HCT116 (cell line): ENCODE measurements at regions not wholly inside any gene's neighbourhood (a gene's known extent, or its start where the extent isn't known, plus 50 kb on each side); places are given as distances from the start of the nearest gene placed in this dataset.

Source experiments
- ATAC-seq: fragments of 200-7000 bp; cut with Tn5 transposase; 2 replicates; pipeline ENCODE4 v1.9.1; 2020; ENCODE audit warnings: mild to moderate bottlenecking, moderate library complexity
- BruUV-seq: library from RNA; stranded (reverse); fragments of 400-500 nt; replicated peaks from 2 replicates; lab custom pipeline; 2021; lab: Mats Ljungman, UMichigan
- CTCF ChIA-PET: fragments of 300-600 bp; sonication (Branson Sonifier 250); formaldehyde crosslinking; loops from one replicate; lab custom pipeline; 2021; ENCODE audit warnings: antibody characterized with exemption; lab: Charles Lee
- POLR2A ChIA-PET: fragments of 300-600, 350-600 bp; sonication (Branson Sonifier 250); formaldehyde crosslinking; loops from one replicate; lab custom pipeline; 2021; ENCODE audit warnings: antibody characterized with exemption; lab: Charles Lee
- RAD21 ChIA-PET, 2 experiments: fragments of 300-600 bp; sonication (Branson Sonifier 250); formaldehyde crosslinking; loops; one replicate each; lab custom pipeline; 2023; ENCODE audit warnings: low total read pairs in 2 of 2; ENCODE audit not compliant: uncharacterized antibody in 2 of 2, unreplicated experiment in 2 of 2, low non-redundant PET in 1 of 2; lab: Charles Lee
- DNase-seq: peaks from one replicate; pipeline ENCODE4 v3.0.0-alpha.2; 2010; ENCODE audit warnings: low read depth, low spot score
- H2AFZ ChIP-seq: fragments of 200-600 bp; shearing (Covaris generic), sonication (generic); 2 replicates; pipeline ENCODE4 v1.6.1; 2017; ENCODE audit warnings: low read depth, mixed run types, mixed read lengths, antibody characterized with exemption, low read length; ENCODE audit not compliant: poor library complexity, severe bottlenecking
- H3K27ac ChIP-seq: 2 replicates; pipeline ENCODE4 v1.5.1; 2012; ENCODE audit warnings: low read depth, low read length
- H3K27me3 ChIP-seq: fragments of 200-600 bp; sonication (generic); 2 replicates; pipeline ENCODE4 v1.6.1; 2016; ENCODE audit warnings: mixed run types, low read length, mixed read lengths; ENCODE audit not compliant: insufficient read depth
- H3K36me3 ChIP-seq, 2 experiments: fragments of 200-500 bp in 1 of 2; fragments of 200-600 bp in 1 of 2; sonication (Bioruptor generic) in 1 of 2; sonication (generic) in 1 of 2; 2 replicates each; pipeline versions ENCODE4 v1.5.1 to v1.6.1; 2014 to 2016; ENCODE audit warnings: low read length in 2 of 2, inconsistent platforms in 1 of 2, mixed read lengths in 1 of 2, mixed run types in 1 of 2; ENCODE audit not compliant: insufficient read depth in 2 of 2, control insufficient read depth in 1 of 2
- H3K4me1 ChIP-seq, 2 experiments: fragments of 200-600 bp in 1 of 2; sonication (generic) in 1 of 2; 2 replicates each; pipeline versions ENCODE4 v1.5.1 to v1.6.1; 2012 to 2017; ENCODE audit warnings: low read length in 2 of 2, inconsistent platforms in 1 of 2, mild to moderate bottlenecking in 1 of 2, mixed read lengths in 1 of 2, mixed run types in 1 of 2, moderate library complexity in 1 of 2; ENCODE audit not compliant: insufficient read depth in 2 of 2, control insufficient read depth in 1 of 2
- H3K4me2 ChIP-seq: fragments of 200-600 bp; sonication (generic); 2 replicates; pipeline ENCODE4 v1.6.1; 2017; ENCODE audit warnings: mixed run types, low read length, mixed read lengths
- H3K4me3 ChIP-seq, 2 experiments: fragments of 200-600 bp in 1 of 2; sonication (generic) in 1 of 2; replicated peaks in 1 of 2; 2 replicates each; pipeline ENCODE4 v1.5.1; 2011 to 2016; ENCODE audit warnings: low read length in 2 of 2, control low read depth in 1 of 2, low read depth in 1 of 2, mild to moderate bottlenecking in 1 of 2, mixed read lengths in 1 of 2, mixed run types in 1 of 2
- H3K79me2 ChIP-seq: fragments of 200-600 bp; sonication (generic); 2 replicates; pipeline ENCODE4 v1.6.1; 2017; ENCODE audit warnings: mild to moderate bottlenecking, mixed run types, low read length, moderate library complexity, mixed read lengths; ENCODE audit not compliant: insufficient read depth
- H3K9ac ChIP-seq: fragments of 200-600 bp; sonication (generic); 2 replicates; pipeline ENCODE4 v1.6.1; 2016; ENCODE audit warnings: low read length, mixed read lengths
- H3K9me2 ChIP-seq: fragments of 200-600 bp; sonication (generic), shearing (Covaris generic); 2 replicates; pipeline ENCODE4 v1.6.1; 2017; ENCODE audit warnings: mixed run types, mild to moderate bottlenecking, moderate library complexity; ENCODE audit not compliant: insufficient read depth
- H3K9me3 ChIP-seq, 2 experiments: fragments of 200-500 bp in 1 of 2; fragments of 200-600 bp in 1 of 2; sonication (Bioruptor generic) in 1 of 2; sonication (generic) in 1 of 2; 2 replicates each; pipeline ENCODE4 v1.6.1; 2014 to 2017; ENCODE audit warnings: low read length in 2 of 2, mixed read lengths in 2 of 2, inconsistent platforms in 1 of 2, low read depth in 1 of 2, mild to moderate bottlenecking in 1 of 2, mixed run types in 1 of 2, moderate library complexity in 1 of 2; ENCODE audit not compliant: control insufficient read depth in 1 of 2, insufficient read depth in 1 of 2
- H4K20me1 ChIP-seq: fragments of 200-600 bp; sonication (generic), shearing (Covaris generic); 2 replicates; pipeline ENCODE4 v1.6.1; 2017; ENCODE audit warnings: mixed run types, mild to moderate bottlenecking, moderate library complexity; ENCODE audit not compliant: insufficient read depth
- CEBPB ChIP-seq: IDR thresholded peaks from 2 replicates; pipeline ENCODE4 v1.6.1; 2012; ENCODE audit warnings: low read depth
- CTCF ChIP-seq, 3 experiments: fragments of 200-600 bp in 1 of 3; sonication (generic) in 1 of 3; IDR thresholded peaks in 2 of 3; conservative IDR thresholded peaks in 1 of 3; 2 replicates each; pipeline ENCODE4 v1.5.1; 2012 to 2017; ENCODE audit warnings: low read depth in 2 of 3, low read length in 2 of 3, antibody characterized with exemption in 1 of 3, borderline replicate concordance in 1 of 3, control low read depth in 1 of 3, mild to moderate bottlenecking in 1 of 3, mixed read lengths in 1 of 3, mixed run types in 1 of 3, moderate library complexity in 1 of 3; ENCODE audit not compliant: insufficient read depth in 1 of 3
- EGR1 ChIP-seq: IDR thresholded peaks from 2 replicates; pipeline ENCODE4 v1.6.1; 2012; ENCODE audit warnings: low read depth
- ELF1 ChIP-seq: IDR thresholded peaks from 2 replicates; pipeline ENCODE4 v1.6.1; 2012; ENCODE audit warnings: low read depth, borderline replicate concordance
- MAX ChIP-seq: IDR thresholded peaks from 2 replicates; pipeline ENCODE4 v1.6.1; 2012
- POLR2A ChIP-seq: IDR thresholded peaks from 2 replicates; pipeline ENCODE4 v1.7.0; 2011; ENCODE audit warnings: borderline replicate concordance; ENCODE audit not compliant: insufficient read depth, insufficient read length; ENCODE audit errors: extremely low read depth
- POLR2AphosphoS5 ChIP-seq: IDR thresholded peaks from 2 replicates; pipeline ENCODE4 v1.6.1; 2011; ENCODE audit warnings: mild to moderate bottlenecking, low read depth, low read length, moderate library complexity
- RAD21 ChIP-seq: IDR thresholded peaks from 2 replicates; pipeline ENCODE4 v1.6.1; 2012; ENCODE audit warnings: low read depth, mild to moderate bottlenecking
- SP1 ChIP-seq: IDR thresholded peaks from 2 replicates; pipeline ENCODE4 v1.6.1; 2012; ENCODE audit warnings: low read depth
- SRF ChIP-seq: IDR thresholded peaks from 2 replicates; pipeline ENCODE4 v1.6.1; 2012; ENCODE audit warnings: low read depth
- ZBTB33 ChIP-seq: IDR thresholded peaks from 2 replicates; pipeline ENCODE4 v1.6.1; 2011; ENCODE audit warnings: mild to moderate bottlenecking, low read length, moderate library complexity; ENCODE audit not compliant: insufficient replicate concordance; ENCODE audit errors: extremely low read depth
- ZFX ChIP-seq: fragments of 450-650 bp; IDR thresholded peaks from 2 replicates; pipeline ENCODE4 v1.6.1; 2017
- ZNF274 ChIP-seq: fragments of 200-500 bp; sonication (Bioruptor generic); IDR thresholded peaks from 2 replicates; pipeline ENCODE4 v1.6.1; 2014; ENCODE audit warnings: mild to moderate bottlenecking, low read depth, low read length, inconsistent platforms
- intact Hi-C: fragments of 100-400 bp; cut with micrococcal nuclease; formaldehyde crosslinking; loops from 2 replicates; pipeline ENCODE4 v1.10.0; 2022
- TF ChIP-seq, protein P1 (sequence below): IDR thresholded peaks from 2 replicates; pipeline ENCODE4 v1.6.1; 2012; ENCODE audit warnings: low read depth

- RAD21 ChIA-PET: interaction anchor here (0.6 to 1.5 kb wide), 8 partner anchors 15 to 66 kb away, joined by 3 to 18 read pairs (median 4); no protein-coding TSS in a partner anchor
These were observed 55.0 kb upstream of the VWDE start for GRCh38 chr7:12458520-12459131.

More at GRCh38 chr7:12458520-12459131, 55.0 kb upstream of the VWDE start:
- intact Hi-C loops: loop anchor here (1.0 to 10.0 kb wide), 2 partner anchors 32 to 166 kb away; no protein-coding TSS in a partner anchor
- BruUV-seq: no TSS peak
- no peaks in the 10 kb centered on the region for H3K9me2 ChIP-seq
- no peak overlapping the region for H3K27ac ChIP-seq
- no peak overlapping the region for H3K9ac ChIP-seq
- ATAC-seq (peak; percentile 100), DNase-seq (peak; percentile 23)
- H3K4me3 ChIP-seq: no peak overlapping the region
- H3K36me3 ChIP-seq: no peaks in the 10 kb centered on the region
- no peaks in the 10 kb centered on the region for H3K79me2 ChIP-seq
- TF ChIP-seq ZFX (no peak), CTCF (IDR thresholded peaks at IDR 0.05 in 2 of 3, conservative IDR thresholded peaks at IDR 0.05 in 1 of 3; ENCODE audit: borderline replicate concordance in 1 of 3, insufficient read depth in 1 of 3, low read depth in 2 of 3, low read length in 2 of 3) (peak; percentile 67 to 82 (median 71); a peak in 5 of 6 replicates), RAD21 (peak; percentile 82), SRF (no peak), POLR2AphosphoS5 (no peak), MAX (no peak), ZNF274 (no peak), ZBTB33 (no peak), POLR2A (no peak), CEBPB (no peak), ELF1 (no peak), SP1 (no peak), EGR1 (no peak)
- TF ChIP-seq, protein P1, sequence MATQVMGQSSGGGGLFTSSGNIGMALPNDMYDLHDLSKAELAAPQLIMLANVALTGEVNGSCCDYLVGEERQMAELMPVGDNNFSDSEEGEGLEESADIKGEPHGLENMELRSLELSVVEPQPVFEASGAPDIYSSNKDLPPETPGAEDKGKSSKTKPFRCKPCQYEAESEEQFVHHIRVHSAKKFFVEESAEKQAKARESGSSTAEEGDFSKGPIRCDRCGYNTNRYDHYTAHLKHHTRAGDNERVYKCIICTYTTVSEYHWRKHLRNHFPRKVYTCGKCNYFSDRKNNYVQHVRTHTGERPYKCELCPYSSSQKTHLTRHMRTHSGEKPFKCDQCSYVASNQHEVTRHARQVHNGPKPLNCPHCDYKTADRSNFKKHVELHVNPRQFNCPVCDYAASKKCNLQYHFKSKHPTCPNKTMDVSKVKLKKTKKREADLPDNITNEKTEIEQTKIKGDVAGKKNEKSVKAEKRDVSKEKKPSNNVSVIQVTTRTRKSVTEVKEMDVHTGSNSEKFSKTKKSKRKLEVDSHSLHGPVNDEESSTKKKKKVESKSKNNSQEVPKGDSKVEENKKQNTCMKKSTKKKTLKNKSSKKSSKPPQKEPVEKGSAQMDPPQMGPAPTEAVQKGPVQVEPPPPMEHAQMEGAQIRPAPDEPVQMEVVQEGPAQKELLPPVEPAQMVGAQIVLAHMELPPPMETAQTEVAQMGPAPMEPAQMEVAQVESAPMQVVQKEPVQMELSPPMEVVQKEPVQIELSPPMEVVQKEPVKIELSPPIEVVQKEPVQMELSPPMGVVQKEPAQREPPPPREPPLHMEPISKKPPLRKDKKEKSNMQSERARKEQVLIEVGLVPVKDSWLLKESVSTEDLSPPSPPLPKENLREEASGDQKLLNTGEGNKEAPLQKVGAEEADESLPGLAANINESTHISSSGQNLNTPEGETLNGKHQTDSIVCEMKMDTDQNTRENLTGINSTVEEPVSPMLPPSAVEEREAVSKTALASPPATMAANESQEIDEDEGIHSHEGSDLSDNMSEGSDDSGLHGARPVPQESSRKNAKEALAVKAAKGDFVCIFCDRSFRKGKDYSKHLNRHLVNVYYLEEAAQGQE: no peak
- H4K20me1 ChIP-seq: no peaks in the 10 kb centered on the region
- ChIA-PET POLR2A (interaction anchor here (1.5 to 1.8 kb wide), 2 partner anchors 30 to 31 kb away, joined by 3 to 7 read pairs; no protein-coding TSS in a partner anchor), CTCF (interaction anchor here (0.6 to 3.4 kb wide), 28 partner anchors 10 to 1286 kb away, joined by 3 to 86 read pairs (median 6); no protein-coding TSS in a partner anchor)
- H3K27me3 ChIP-seq: no peaks in the 10 kb centered on the region
- peaks cover 0 to 2% of the 10 kb centered on the region in 2 experiments; a peak in 2 of 4 replicates for H3K4me1 ChIP-seq
- H2AFZ ChIP-seq: peak overlapping the region; percentile 92
- H3K9me3 ChIP-seq: no peaks in the 10 kb centered on the region
- H3K4me2 ChIP-seq: no peak overlapping the region
